Activated CD4-positive, alpha-beta T cell treated with anti-CD3 and anti-CD28 coated beads, Interleukin-2, Interleukin-6, amounts not matched to agents 100 ng/mL and 50 ng/mL, durations not matched to agents 16 hours and 8 hours (primary cell): ENCODE measurements at regions not wholly inside any gene's neighbourhood (a gene's known extent, or its start where the extent isn't known, plus 50 kb on each side); places are given as distances from the start of the nearest gene placed in this dataset.

ENCODE experiments used
- DNase-seq: peaks from one replicate; pipeline ENCODE4 v3.0.0-alpha.2; 2020

- DNase-seq: no peak
These were observed 256.4 kb upstream of the SOX21 start for GRCh38 chr13:94968757-94969086.

GRCh38 chr13:94968040-94968756, 255.9 kb upstream of the SOX21 start:
- no peak for DNase-seq

GRCh38 chr13:94967183-94968039, 255.1 kb upstream of the SOX21 start:
- DNase-seq: peak; percentile 44

- no peak for DNase-seq
These were observed 254.1 kb upstream of the SOX21 start for GRCh38 chr13:94966422-94966955.

GRCh38 chr13:94959626-94960025, 247.3 kb upstream of the SOX21 start:
- DNase-seq: no peak

GRCh38 chr13:94956417-94957110, 244.2 kb upstream of the SOX21 start:
- no peak for DNase-seq

GRCh38 chr13:94952787-94953186, 240.4 kb upstream of the SOX21 start:
- DNase-seq: no peak

GRCh38 chr13:94950303-94950702, 238.0 kb upstream of the SOX21 start:
- no peak for DNase-seq

GRCh38 chr13:94947965-94948371, 235.6 kb upstream of the SOX21 start:
- no peak for DNase-seq

- DNase-seq: no peak
These were observed 235.0 kb upstream of the SOX21 start for GRCh38 chr13:94947392-94947791.

- no peak for DNase-seq
These were observed 233.7 kb upstream of the SOX21 start for GRCh38 chr13:94946039-94946438.

- no peak for DNase-seq
These were observed 225.8 kb upstream of the SOX21 start for GRCh38 chr13:94938124-94938523.

- no peak for DNase-seq
These were observed 224.3 kb upstream of the SOX21 start for GRCh38 chr13:94936633-94937032.

- no peak for DNase-seq
These were observed 221.6 kb upstream of the SOX21 start for GRCh38 chr13:94933936-94934335.

- no peak for DNase-seq
These were observed 220.9 kb upstream of the SOX21 start for GRCh38 chr13:94933230-94933751.

- no peak for DNase-seq
These were observed 215.9 kb upstream of the SOX21 start for GRCh38 chr13:94928127-94928775.

- DNase-seq: no peak
These were observed 212.9 kb upstream of the SOX21 start for GRCh38 chr13:94925263-94925662.

GRCh38 chr13:94921181-94921580, 208.8 kb upstream of the SOX21 start:
- DNase-seq: no peak

- DNase-seq: no peak
These were observed 208.2 kb upstream of the SOX21 start for GRCh38 chr13:94920578-94920977.

GRCh38 chr13:94917824-94918223, 205.5 kb upstream of the SOX21 start:
- DNase-seq: no peak

- DNase-seq: no peak
These were observed 202.6 kb upstream of the SOX21 start for GRCh38 chr13:94914895-94915294.

GRCh38 chr13:94906605-94907004, 194.3 kb upstream of the SOX21 start:
- DNase-seq: no peak
